ENCODE measurements at regions not wholly inside any gene's neighbourhood (a gene's known extent, or its start where the extent isn't known, plus 50 kb on each side); places are given as distances from the start of the nearest gene placed in this dataset.

- H3K27ac ChIP-seq: no peak overlapping the region
- TF ChIP-seq ZFX (IDR thresholded peaks at IDR 0.05) (no peak), CTCF (conservative IDR thresholded peaks at IDR 0.05) (no peak)
Measured at GRCh38 chr3:83403927-83404326, 1554.9 kb upstream of the CADM2 start.

- no peak overlapping the region for H3K27ac ChIP-seq
- TF ChIP-seq CTCF (conservative IDR thresholded peaks at IDR 0.05) (no peak), ZFX (IDR thresholded peaks at IDR 0.05) (no peak)
Measured at GRCh38 chr3:83426300-83426699, 1532.5 kb upstream of the CADM2 start.

- TF ChIP-seq ZFX (IDR thresholded peaks at IDR 0.05): no peak
- no peak for TF ChIP-seq CTCF (conservative IDR thresholded peaks at IDR 0.05)
- H3K27ac ChIP-seq: no peak overlapping the region
Measured at GRCh38 chr3:83434880-83435587, 1523.8 kb upstream of the CADM2 start.

GRCh38 chr3:83438188-83438587, 1520.6 kb upstream of the CADM2 start:
- H3K27ac ChIP-seq: no peak overlapping the region
- no peak for TF ChIP-seq CTCF (conservative IDR thresholded peaks at IDR 0.05)

GRCh38 chr3:83453056-83453455, 1505.7 kb upstream of the CADM2 start:
- H3K27ac ChIP-seq: no peak overlapping the region
- no peak for TF ChIP-seq ZFX (IDR thresholded peaks at IDR 0.05)
- no peak for TF ChIP-seq CTCF (conservative IDR thresholded peaks at IDR 0.05)

GRCh38 chr3:83454353-83454752, 1504.4 kb upstream of the CADM2 start:
- TF ChIP-seq CTCF (conservative IDR thresholded peaks at IDR 0.05): no peak
- TF ChIP-seq ZFX (IDR thresholded peaks at IDR 0.05): no peak
- H3K27ac ChIP-seq: no peak overlapping the region

- no peak overlapping the region for H3K27ac ChIP-seq
- no peak for TF ChIP-seq CTCF (conservative IDR thresholded peaks at IDR 0.05)
- TF ChIP-seq ZFX (IDR thresholded peaks at IDR 0.05): no peak
Measured at GRCh38 chr3:83457551-83457950, 1501.2 kb upstream of the CADM2 start.
